NCI-H524 (cell line): ENCODE measurements at regions not wholly inside any gene's neighbourhood (a gene's known extent, or its start where the extent isn't known, plus 50 kb on each side); places are given as distances from the start of the nearest gene placed in this dataset.
"Not testable (repeated sequence)": the region's sequence is repeated elsewhere in the genome, so short reads cannot be mapped to it uniquely, and the experiment has no call there.

ENCODE experiments used
- DNase-seq, 2 experiments: peaks; one replicate each; lab custom pipeline; 2025; lab: John Stamatoyannopoulos, UW

DNA sequence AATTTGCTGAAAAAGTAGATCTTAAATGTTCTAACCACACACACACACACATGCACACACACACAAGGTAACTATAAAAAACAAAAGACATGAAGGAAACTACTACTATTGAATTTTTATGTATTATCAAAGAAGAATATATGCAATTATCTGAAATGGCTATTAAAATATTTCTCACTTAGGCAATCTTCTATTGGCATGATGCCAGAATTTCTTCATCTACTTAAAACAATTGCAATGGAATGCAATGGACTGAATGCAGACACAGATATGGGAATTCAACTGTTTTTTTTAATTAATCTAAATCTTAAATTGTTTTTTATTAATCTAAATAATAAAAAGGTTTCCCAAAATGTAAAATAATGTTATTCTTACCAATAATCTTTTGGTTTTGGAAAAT is 152.6 kb upstream of the SMLR1 start:
- no peak for DNase-seq

DNA sequence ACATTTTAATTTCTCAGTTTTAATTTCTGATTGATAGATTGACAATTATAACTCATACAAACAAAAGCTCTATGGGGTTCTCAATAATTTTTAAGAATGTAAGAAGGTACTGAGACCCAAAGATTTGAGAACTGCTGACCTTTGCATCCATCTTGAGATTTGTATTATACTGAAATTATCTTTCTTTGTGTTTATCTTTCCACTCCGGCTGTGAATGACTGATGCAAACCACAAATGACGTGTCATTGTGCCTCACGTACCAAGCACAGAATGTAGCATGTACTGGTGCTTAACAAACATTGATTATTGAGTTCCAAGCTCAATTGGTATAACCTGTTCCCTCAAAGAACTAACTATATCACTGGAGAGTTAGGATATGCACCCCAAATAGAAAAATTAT is 152.1 kb upstream of the SMLR1 start:
- no peak for DNase-seq

DNA sequence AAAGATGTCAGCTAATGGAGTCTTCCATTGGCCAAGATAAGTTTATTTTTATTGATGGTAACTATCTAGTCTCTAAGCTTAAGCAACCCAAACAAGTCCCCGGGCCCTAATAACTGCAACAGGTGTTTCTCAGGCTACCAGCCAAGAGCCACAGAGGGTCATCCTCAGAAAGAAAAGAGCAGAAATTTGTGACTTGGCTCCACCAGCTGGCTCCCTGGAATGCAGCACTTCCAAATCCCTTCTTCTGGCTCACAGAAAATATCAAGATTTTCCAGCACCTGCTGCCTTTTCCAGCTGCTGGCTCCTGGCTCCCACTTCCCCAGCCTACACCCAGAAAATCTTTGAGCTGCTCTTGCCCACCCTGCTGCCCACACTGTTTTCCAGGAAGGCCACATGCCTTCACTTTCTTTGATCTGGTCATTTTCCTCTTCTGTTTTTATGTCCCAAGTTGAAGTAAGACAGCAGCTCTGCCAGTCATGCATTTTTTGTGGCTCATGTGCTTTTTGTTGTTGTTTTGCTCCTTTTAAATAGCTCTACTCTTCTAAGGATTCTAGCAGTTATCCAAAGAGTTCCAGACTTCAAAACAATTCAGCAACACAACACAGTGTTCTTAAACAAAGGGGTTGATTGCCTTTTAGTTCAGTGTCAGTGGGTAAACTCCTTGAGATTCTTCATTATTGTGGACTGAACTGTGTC is 151.0 kb upstream of the SMLR1 start:
- peak; percentile 51 to 81 for DNase-seq

DNA sequence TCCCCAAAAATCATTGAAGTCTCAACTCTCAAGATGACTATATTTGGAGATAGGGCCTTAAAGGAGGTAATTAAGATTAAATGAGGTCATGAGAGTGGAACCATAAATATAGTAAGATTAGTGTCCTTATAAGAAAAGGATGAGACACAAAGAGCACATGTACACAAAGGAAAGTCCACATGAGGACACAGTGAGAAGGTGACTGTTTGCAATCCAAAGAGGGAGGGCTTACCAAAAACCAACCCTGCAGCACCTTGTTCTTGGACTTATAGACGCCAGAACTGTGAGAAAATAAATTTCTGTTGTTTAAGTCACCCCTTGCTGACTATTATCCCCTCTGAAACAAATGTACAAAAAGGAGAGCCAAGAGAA is 150.4 kb upstream of the SMLR1 start:
- no peak for DNase-seq

DNA sequence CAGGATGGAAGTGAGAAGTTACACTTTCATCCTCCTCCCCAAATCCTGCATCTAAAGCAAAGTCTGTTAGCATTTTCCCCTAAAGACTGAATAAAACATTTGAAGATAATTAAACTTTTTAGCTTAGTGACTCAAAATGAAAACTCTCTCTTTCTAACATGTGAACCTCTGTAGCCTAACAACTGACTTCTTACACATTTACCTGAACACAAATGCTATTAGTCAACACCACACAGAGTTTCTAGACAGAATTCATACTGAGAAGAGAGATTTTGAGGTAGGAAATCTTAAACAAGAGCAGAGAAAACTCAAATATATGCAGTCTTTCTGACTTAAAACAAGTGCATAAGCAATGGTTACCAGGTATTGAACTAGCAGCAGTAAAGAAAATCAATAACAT is 149.9 kb upstream of the SMLR1 start:
- DNase-seq: no peak

DNA sequence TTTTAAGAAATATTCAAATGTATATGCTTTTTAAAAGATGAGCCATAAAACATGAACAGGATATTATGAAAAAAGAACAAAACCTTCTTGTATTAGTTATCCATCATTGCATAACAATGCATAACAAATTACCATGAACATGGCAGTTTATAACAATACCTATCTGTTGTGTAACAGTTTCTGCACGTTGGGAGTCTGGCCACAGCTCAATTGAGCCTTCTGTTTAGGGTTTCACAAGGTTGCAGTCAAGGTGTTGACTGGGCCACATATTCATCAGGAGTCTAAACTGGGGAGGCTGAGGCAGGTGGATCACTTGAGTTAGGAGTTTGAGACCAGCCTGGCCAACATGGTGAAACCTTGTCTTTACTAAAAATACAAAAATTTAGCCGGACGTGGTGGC is 149.4 kb upstream of the SMLR1 start:
- DNase-seq: no peak

DNA sequence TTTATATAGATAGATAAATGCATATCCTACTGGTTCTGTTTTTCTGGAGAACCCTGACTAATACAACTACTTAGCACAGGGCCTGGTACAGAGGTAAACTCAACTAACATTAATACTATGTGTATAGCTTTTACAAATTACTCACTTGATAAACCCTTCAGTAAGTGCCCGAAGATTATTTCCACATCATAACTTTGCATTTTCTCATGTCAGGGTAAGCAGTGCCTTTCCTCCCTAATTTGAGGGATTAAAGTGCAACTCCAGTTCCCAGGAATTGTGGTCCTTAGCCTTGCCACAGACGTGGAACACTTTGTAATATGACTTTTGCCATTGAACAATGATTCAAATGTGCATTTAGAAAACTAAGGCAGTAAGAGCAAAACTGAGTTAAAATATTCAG is 147.5 kb upstream of the SMLR1 start:
- DNase-seq: no peak

DNA sequence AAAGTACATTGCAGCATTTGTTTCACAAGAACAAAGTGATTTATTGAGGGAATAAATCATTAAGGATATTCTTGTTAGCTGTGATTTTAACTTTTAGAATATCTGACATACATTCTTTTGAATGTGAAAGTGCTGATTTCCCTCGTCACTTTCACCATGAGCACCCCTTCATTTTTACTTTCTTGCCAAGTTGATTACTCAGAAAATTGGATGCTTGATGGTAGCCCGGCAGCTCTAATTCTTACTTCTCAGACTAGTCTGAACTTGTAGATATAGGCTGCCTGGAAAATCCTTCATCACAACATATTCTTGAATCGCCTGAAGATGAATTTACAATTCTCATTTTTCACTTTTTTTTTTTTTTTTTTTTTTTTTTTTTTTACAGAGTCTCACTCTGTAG is 147.1 kb upstream of the SMLR1 start:
- no peak for DNase-seq

DNA sequence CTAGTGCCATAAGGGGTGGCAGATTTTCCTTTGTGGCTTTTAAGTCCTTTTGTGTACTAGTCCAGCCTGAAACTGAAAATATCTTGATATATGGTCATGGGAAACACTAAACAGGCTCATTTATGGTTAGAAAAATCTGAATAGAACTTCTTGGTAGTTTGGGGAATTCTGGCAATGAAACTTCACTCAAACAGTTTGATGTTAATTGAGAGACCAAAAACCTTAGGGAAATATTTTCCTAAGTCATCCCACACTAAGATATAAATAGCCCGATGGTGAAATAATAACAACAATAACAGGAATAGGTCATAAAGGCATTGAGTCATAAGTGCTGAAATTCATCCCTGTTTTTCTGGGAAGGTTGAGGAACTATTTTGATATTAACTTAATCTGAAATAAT is 146.2 kb upstream of the SMLR1 start:
- no peak for DNase-seq

DNA sequence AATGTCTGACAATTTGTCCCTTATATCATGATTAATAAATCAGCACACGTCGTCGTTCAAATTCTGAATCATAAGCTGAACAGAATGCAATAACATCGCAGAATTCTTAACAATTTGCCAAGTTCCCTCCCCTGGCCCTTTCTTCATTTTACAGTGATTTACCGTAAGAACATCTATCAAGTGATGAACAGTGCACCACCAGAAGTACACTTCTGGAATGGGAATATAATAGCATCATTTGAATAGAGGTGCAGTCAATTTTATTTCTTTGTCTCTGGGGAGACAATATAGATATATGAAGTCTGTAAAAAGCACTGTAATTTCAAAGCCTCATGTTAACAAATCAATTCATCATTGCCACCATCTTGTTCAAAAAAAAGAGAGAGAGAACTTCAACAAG is 145.1 kb upstream of the SMLR1 start:
- DNase-seq: no peak

DNA sequence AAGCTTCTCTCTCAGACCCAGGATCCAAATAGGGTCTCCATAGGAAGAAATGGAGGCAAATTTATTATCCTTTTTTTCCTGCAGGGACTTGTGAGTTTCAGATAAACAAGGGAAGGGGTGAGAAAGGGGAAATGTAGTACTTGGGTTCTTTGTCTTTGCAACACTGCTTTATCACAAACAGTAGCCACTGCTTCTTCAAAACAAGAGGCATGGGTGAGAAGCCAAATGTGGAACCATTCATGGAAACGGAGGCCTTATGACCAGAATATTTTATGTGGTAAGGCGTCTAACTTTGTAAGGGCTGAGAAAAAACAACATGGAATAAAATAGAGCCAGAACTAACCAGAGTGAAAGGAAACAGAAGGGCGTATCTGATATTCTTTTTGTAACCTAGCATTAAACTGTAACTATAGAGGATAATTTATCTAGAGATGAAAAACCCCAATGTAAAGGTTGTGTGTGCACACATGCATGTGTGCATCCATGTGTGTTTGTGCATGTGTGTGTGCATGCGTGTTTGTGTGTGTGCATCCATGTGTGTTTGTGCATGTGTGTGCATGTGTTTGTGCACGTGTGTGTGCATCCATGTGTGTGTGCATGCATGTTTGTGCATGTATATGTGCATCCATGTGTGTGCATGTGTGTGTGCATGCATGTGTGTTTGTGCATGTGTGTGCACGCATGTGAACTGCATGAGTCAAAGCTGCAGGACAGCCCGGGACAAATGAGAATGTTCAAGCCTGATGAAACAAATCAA is 143.3 kb upstream of the SMLR1 start:
- no peak for DNase-seq

DNA sequence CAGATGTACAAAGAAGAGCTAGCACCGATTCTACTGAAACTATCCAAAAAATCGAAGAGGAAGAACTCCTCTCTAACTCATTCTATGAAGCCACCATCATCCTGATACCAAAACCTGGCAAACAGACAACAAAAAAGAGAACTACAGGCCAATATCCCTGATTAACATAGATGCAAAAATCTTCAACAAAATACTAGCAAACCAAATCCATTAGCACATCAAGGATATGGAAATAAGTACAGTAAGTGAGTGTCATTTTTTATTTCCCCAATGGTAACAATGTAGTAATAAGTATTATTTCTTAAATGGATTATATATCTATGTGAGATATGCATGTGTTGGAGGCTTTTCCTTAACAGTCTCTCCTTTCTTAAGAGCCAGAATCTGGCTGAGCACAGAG is 134.5 kb upstream of the SMLR1 start:
- no peak for DNase-seq

DNA sequence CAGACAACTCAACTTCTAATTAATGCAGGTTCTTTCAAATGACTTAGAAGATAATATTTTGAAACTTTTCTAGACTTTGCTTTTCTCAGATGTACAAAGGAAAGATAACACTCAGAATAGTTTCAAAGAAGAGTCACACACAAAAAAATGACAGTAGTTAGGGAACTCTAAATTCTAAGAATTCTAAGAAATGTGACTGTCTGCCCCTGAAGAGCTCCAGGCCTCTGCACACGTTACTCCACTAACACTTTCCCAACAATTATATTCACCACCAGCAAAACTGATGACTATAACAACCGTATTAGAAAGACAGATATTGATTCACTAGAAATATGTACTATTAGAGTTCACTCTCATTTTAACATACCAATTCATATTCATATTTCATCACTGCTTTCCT is 133.3 kb upstream of the SMLR1 start:
- no peak for DNase-seq

DNA sequence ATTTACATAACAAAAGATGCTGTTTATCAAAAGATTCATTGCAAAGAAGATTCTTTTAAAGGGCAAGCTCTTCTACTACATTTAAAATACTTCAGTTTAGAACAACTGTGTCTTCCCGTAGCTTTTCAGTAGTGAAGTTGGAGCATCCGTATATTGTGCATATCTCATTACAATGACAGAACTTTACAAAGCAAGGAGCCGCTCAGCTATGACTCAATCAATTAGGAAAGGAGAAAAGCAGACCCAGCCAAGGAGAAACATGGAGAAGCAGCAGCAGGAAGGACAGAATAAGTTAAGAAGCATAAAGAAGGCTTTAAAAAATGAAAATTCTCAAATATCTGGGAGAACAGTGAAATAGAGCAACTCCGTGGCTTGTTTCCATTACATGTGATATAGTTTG is 132.6 kb upstream of the SMLR1 start:
- no peak for DNase-seq

DNA sequence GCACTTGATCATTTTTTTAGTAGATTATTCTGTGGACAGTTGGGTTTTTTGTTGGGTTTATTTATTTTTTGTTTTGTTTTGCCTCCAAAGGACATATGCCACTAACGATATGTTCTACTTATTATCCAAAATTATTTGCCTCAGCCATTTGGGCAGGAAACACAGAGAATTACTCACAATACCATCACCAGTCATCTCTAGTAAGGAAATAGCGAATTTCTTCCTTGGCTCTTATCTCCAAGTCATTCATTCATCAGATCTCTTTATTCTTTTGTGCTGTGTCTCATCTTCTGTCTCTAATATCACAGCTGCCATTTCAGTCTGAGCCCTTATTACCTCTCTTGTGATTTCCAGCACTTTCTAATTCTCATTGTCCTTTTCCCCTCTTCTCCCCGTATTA is 130.4 kb upstream of the SMLR1 start:
- DNase-seq: no peak

DNA sequence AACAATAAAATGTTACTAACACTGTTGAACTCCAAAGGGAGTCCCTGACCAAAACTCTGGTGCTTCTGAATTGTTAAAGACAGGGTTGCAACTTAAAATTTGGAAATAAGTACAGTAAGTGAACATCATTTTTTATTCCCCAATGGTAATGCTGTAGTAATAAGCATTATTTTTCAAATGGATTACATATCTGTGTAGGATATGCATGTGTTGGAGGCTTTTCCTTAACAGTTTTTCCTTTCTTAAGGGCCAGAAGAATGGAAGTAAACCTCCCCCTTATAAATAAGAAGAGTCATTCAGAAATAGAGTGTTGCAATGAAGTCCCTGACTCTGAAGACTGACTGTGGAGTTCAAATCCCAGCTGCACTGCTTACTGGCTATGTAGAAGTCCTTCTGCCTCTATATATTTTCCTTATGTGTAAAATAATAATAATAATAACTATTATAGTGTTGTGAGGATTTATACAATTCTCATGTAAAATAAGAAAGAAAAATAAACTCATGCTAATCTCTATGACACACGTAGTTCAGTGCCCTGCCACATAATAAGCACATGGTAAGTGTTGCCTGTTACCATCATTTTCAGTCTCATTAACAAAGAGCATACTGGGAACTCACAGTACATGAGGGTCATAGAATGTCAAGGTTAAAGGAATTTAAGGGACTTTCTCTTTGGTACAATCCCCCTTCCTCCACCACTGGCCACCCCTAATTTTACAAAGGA is 129.8 kb upstream of the SMLR1 start:
- no peak for DNase-seq

DNA sequence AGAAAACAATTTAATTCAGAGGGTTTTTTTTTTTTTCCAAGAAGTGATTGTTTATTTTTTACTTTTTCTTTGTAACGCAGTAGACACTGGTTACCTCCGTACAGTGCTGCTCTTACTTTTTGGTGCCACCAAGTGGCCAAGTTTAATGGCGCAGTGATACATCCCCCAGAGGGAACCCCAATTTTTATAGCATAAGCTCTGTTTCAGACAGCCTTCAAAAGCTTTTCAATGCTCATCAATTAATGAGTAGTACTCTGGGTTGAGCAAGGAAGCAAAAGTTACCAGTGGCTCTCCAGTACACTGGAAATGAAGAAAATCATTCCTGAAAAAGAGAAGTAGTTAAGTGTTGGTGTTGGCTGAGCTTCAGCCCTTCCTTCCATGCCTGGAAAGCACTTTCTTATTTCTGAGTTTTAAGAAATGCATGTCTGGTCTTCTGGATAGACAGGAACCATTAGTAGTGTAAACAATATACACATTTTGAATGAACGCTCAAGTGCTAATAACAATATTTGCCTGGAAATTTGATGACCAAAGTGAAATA is 129.1 kb upstream of the SMLR1 start:
- DNase-seq: peak; percentile 21 to 55

DNA sequence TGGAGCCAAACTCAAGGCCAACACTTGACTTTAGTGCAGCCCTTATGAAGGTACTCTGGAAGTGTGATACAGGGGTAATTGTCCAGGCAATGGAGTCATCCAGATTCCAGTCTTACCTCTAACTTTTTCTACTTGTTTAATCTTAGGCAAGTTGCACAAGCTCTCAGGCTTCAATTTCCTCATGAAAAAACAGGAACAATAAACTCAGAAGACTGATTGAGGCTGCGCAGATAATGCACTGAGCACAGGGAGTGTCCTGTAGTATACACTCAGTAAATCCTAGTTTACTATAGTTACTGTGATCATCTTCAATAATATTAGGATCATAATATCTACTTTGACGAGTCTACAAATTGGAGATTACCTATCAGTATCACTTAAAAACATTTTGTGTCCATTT is 127.5 kb upstream of the SMLR1 start:
- DNase-seq: no peak

DNA sequence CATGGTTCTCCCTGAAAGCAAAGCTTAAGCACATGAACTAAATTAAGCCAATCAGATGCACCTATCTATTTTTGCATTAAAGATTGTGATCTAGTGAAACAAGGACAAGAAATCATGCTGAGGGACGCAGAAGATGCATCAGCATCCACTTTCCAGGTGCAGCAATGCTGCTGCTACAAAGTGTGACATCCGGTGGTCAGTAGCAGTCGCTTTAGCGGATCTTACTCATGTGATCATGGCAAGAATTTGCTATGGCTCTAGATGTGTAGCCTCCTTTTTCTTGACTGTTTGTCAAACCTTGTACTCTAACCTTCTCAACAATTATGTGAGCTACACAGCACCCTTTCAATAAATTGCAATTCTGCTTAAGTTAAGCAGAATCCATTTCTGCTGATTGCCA is 126.8 kb upstream of the SMLR1 start:
- DNase-seq: no peak

DNA sequence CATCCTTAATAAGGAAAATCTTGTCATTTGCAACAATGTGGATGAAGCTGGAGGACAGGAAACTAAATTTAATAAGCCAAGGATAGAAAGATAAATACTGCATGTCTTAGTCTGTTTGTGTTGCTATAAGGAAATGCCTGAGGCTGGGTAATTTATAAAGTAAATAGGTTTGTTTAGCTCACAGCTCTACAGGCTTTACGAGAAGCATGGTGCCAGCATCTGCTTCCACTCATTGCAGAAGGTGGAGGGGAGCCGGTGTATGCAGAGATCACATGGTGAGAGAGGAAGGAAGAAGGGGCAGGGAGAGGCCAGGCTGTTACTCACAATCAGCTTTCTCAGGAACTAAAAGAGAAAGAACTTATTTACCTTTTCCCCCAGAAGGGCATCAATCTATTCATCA is 118.9 kb upstream of the SMLR1 start:
- no peak for DNase-seq

DNA sequence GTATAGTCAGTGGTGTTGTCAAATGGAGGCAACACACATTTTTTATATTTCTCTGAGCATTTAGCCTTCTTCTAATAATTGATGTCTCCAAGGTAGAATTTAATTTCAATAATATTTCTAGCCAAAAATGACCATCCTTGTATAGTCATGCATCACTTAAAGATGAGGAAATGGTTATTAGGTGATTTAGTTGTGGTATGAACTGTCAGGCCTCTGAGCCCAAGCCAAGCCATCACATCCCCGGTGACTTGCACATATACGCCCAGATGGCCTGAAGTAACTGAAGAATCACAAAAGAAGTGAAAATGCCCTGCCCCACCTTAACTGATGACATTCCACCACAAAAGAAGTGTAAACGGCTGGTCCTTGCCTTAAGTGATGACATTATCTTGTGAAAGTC is 115.6 kb upstream of the SMLR1 start:
- DNase-seq: not testable (repeated sequence)

DNA sequence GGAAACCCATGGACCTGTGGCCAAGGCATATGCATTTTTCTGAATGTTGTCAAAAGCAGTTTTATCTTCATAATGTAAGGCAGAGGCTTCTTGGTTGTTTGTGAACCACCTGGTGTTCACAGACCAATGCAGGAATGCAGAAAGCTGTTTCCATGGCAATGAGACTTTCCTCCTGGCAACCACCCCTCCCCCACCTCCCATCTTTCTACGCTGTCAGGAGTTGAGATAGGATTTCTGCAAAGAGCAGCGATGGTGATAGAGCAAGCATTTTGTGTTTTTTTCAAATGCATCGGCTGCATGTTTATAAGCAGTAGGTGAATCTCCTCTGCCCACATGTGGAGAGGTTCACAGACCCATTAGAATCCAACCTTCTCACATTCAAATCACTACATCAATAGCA is 114.1 kb upstream of the SMLR1 start:
- DNase-seq: peak in 1 of 2 experiments; percentile 37

DNA sequence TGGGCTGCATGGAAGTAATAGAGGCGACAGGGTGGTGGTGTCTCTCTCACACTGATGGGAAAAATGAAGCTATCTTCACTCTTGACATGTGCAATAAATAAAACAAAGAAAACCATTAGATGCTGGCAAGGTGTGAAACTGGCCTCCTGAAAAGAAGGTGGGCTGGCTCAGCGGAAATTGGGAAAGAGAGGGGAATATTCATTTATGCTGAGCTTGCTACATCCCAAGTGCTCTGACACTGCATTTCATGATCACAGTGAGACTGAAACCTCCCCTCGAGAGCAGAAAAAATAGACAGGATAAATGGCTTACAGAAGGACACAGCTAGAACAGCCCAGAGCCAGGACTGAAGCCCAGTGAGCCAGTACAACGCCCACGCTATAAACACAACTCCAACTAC is 112.1 kb upstream of the SMLR1 start:
- no peak for DNase-seq
